AG04450 (cell line): ENCODE measurements at regions not wholly inside any gene's neighbourhood (a gene's known extent, or its start where the extent isn't known, plus 50 kb on each side); places are given as distances from the start of the nearest gene placed in this dataset.

Experiments
- CTCF ChIA-PET: fragments of 300-600, 350-600 bp; formaldehyde crosslinking; extraction: SDS; loops from one replicate; lab custom pipeline; 2022; ENCODE audit warnings: antibody characterized with exemption, inconsistent platforms; lab: Charles Lee
- POLR2A ChIA-PET: fragments of 350-600 bp; formaldehyde crosslinking; extraction: SDS; loops from one replicate; lab custom pipeline; 2021; ENCODE audit warnings: antibody characterized with exemption, inconsistent platforms; lab: Yijun Ruan, JAX
- DNase-seq: peaks from one replicate; pipeline ENCODE4 v3.0.0-alpha.2; 2011; ENCODE audit warnings: low read depth, low spot score
- H3K27ac ChIP-seq: one replicate; pipeline ENCODE4 v1.5.1; 2012; ENCODE audit warnings: low read depth, low read length, control low read depth
- H3K27me3 ChIP-seq: one replicate; pipeline ENCODE4 v1.6.0; 2012; ENCODE audit warnings: low read length; ENCODE audit not compliant: control insufficient read depth, insufficient read depth
- H3K4me3 ChIP-seq: 2 replicates; pipeline ENCODE4 v1.5.1; 2011; ENCODE audit warnings: mild to moderate bottlenecking, low read depth, low read length, control low read depth
- H3K9me3 ChIP-seq: 2 replicates; pipeline ENCODE4 v1.5.1; 2012; ENCODE audit warnings: low read length; ENCODE audit not compliant: control insufficient read depth, insufficient read depth
- TF ChIP-seq, protein P1 (sequence below): IDR thresholded peaks from 2 replicates; pipeline ENCODE4 v1.5.1; 2011; ENCODE audit warnings: low read depth, low read length, control low read depth, inconsistent platforms

DNA sequence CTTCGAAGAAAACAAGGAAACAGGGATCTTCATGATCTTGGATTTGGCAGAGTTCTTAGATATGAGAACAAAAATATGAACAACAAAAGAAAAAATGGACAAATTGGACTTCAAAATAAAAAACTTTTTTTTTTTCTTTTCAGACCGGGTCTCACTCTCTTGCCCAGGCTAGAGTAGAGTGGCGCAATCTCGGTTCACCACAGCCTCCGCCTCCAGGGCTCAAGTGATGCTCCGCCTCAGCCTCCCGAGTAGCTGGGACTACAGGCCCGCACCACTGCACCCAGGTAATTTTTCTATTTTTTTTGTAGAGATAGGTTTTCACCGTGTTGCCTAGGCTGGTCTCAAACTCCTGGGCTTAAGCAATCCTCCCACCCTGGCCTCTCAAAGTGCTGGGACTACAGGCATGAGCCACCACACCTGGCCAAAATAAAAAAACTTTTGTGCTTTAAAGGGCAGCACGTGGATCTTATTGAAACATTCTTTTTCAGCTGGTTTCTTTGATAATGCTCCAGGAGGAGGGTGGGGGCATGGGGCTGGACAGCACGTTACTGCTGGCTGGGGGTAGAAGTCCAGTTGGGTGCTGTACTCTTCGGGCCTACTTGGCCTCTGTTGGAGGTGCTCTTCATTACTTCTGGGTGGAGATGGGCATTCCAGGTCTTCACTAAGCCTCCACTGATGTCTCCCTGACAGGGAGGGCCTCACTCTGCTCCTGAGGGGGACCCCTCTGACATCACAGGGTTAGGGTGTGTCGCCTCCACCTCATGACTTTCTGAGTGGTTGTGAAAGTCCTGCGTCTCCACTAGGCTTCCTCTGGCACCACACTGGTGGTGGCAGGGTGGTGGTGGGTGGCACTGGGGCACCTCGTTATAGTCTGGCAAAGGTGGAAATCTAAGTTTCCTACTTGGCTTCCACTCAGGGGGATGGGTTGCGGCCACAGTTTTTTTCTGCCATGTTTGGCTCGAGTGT is 150.5 kb upstream of the XPO1 start:
- DNase-seq, result no peak
- TF ChIP-seq, protein P1, sequence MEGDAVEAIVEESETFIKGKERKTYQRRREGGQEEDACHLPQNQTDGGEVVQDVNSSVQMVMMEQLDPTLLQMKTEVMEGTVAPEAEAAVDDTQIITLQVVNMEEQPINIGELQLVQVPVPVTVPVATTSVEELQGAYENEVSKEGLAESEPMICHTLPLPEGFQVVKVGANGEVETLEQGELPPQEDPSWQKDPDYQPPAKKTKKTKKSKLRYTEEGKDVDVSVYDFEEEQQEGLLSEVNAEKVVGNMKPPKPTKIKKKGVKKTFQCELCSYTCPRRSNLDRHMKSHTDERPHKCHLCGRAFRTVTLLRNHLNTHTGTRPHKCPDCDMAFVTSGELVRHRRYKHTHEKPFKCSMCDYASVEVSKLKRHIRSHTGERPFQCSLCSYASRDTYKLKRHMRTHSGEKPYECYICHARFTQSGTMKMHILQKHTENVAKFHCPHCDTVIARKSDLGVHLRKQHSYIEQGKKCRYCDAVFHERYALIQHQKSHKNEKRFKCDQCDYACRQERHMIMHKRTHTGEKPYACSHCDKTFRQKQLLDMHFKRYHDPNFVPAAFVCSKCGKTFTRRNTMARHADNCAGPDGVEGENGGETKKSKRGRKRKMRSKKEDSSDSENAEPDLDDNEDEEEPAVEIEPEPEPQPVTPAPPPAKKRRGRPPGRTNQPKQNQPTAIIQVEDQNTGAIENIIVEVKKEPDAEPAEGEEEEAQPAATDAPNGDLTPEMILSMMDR, result no peak
- no peak overlapping the region for H3K27ac ChIP-seq
- ChIA-PET CTCF (no interaction called here), POLR2A (no interaction called here)
- H3K4me3 ChIP-seq, result no peak overlapping the region
- H3K27me3 ChIP-seq, result no peaks in the 10 kb centered on the region
- no peaks in the 10 kb centered on the region for H3K9me3 ChIP-seq

DNA sequence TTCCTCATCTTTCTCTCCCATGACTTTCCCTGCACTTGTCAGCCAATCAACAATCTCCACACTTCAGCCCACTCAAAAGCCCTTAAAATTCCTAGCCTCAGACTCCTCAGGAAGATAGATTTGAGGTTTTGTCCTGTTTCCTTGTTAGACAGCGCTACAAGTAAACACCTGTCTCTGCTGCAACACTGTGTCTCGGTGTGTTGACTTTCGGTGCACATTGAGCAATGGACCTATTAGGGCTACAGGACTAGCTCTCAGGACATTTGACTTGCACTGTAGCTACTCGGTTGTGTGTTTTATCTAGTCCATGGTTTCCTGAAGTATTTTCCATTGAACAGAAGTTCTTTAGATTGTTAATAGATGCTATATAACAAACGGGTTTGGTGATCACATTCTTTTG is 140.9 kb upstream of the XPO1 start:
- ChIA-PET POLR2A (no interaction called here), CTCF (no interaction called here)
- Histone ChIP-seq H3K4me3 (no peak overlapping the region), H3K9me3 (peaks cover 9% of the 10 kb centered on the region; the same call in 1 of the 2 replicates), H3K27me3 (no peaks in the 10 kb centered on the region), H3K27ac (no peak overlapping the region)
- DNase-seq, result no peak
- TF ChIP-seq, protein P1, result no peak

DNA sequence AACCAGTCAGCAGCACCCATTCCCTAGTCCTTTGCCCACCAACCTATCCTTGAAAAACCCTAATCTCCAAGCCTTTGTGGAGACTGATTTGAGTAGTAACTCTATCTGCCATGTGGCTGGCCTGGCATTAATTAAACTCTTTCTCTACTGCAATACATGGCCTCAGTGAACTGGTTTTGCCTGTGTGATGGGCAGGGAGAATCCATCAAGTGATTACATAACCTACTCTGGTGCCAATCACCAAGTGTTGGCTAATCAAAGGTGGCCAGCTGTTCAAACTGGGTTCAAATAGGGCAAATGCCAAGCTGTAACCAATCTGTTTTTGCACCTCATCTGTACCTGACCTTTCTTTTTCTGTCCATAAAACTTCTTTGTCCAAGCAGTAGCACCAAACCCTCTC is 139.8 kb upstream of the XPO1 start:
- H3K9me3 ChIP-seq, result peaks cover 9% of the 10 kb centered on the region; the same call in 1 of the 2 replicates
- CTCF ChIA-PET, result no interaction called here
- no peak overlapping the region for H3K27ac ChIP-seq
- H3K4me3 ChIP-seq, result no peak overlapping the region
- POLR2A ChIA-PET, result no interaction called here
- H3K27me3 ChIP-seq, result no peaks in the 10 kb centered on the region
- TF ChIP-seq, protein P1, result no peak
- no peak for DNase-seq

DNA sequence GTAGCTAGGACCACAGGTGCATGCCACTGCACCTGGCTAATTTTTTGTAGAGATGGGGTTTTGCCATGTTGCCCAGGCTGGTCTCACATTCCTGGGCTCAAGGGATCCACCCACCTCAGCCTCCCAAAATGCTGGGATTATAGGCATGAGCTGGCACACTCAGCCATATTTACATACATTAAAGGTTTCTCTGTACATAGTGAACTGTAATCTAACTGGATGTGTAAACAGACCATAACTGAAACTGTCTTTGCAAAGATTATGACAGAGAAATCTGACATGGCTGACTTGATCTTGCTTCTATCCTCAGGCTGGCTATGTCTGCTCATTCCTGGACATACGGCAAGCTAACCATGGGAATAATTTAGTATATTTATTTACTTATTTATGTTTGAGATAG is 139.2 kb upstream of the XPO1 start:
- CTCF ChIA-PET, result no interaction called here
- H3K27me3 ChIP-seq, result no peaks in the 10 kb centered on the region
- POLR2A ChIA-PET, result no interaction called here
- no peak overlapping the region for H3K27ac ChIP-seq
- TF ChIP-seq, protein P1, result no peak
- H3K9me3 ChIP-seq, result peaks cover 9% of the 10 kb centered on the region; the same call in 1 of the 2 replicates
- H3K4me3 ChIP-seq, result no peak overlapping the region
- DNase-seq, result no peak

DNA sequence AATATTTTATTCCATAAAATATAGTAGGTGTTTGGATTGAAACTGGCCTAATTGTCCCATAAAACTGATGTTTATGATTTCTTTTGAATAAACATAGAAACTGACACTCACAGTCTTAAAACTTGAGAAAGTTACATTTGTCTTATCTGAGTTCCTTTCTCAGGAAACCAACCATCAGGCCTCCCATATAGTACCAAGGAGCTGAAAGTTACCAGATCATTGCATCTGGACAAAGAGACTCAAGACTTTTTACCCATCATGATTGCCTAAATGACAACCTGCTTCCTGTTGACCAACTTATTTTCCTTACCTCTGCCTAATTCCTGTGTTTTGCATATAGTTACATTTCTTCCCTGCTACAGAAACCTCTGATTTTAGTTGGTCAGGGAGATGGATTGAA is 137.0 kb upstream of the XPO1 start:
- no peak overlapping the region for H3K4me3 ChIP-seq
- DNase-seq, result no peak
- H3K9me3 ChIP-seq, result peaks cover 9% of the 10 kb centered on the region; the same call in 1 of the 2 replicates
- CTCF ChIA-PET, result no interaction called here
- POLR2A ChIA-PET, result no interaction called here
- no peak overlapping the region for H3K27ac ChIP-seq
- H3K27me3 ChIP-seq, result no peaks in the 10 kb centered on the region
- TF ChIP-seq, protein P1, result no peak
